GM19023 (cell line): ENCODE measurements at regions not wholly inside any gene's neighbourhood (a gene's known extent, or its start where the extent isn't known, plus 50 kb on each side); places are given as distances from the start of the nearest gene placed in this dataset.

Experiments
- ATAC-seq: cut with Tn5 transposase; IDR thresholded peaks from one replicate; pipeline ENCODE4 v1.9.1; 2021; ENCODE audit warnings: mild to moderate bottlenecking, moderate library complexity; ENCODE audit not compliant: unreplicated experiment

DNA sequence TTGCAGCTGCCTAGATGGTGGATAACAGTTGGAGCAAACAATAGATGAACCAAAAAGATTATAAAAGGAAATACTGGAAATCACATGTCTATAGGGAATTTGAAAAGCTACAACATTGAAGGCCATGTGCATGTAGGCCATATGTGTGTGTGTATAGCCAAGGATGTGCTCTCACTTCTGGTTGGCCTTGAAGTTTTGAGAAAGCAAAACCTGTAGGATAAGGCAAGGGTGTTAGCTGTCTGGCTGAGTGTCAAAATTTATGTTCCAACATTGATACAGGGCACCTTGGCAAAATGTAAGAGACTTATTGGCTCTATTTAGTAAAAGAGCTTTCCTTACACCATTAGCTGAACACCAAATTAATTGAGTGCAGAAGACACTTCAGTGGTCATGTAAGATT lies 1723.6 kb upstream of the PCDH20 start:
- ATAC-seq = no peak

DNA sequence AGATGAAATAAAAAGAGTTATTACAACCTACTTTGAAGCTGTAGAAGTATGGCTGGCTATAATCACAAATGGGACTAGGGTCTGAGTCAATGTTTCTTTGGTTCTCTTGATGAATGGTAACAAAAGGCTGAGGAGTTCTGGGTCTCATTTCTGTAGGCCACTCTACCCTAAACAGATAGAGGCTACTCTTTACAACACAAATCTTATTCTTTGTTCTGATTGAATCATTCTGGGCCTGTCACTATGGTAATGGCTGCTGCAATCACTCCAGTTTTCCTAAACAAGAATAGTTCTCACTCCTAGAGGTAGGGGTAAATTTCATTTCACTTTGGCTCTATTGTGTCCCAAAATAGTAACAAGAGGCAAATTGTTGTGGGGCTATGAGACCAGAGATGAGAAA lies 1714.3 kb upstream of the PCDH20 start:
- ATAC-seq = no peak

DNA sequence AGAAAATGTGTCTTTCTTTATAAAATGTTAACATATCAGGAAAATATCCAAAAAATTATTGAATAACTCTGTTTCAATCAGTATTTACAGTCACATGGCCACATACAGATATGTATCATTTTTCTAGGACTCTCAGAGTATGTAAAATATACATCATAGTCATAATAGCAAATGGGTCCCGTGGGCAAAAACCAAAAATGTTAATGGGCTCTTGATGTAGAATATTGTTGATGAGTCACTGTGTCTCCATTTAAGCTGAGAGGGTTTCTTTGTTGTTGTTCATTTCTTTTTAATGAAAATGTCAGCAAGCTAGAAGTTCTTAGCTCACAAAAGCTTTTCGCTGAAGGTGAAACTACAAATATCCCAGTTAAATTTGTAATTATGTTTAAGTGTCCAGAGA lies 1713.1 kb upstream of the PCDH20 start:
- no peak for ATAC-seq

DNA sequence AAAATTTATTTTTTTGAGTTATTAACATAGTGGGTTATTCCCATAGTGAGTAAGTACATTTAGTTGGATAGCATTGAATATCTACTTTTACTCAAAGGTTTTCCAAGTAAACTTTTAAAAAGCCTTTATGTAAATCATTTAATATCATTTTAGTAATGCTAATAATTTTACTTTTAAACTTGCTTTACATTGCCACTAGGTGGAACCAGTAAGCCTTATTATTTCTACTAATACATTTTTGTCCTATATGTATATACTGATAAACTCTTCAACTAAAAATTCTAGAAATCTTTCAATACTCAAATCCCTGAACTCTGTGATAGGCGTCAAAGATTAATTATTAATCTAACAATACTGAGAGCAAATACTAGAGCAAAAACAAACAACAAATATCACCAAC lies 1709.2 kb upstream of the PCDH20 start:
- no peak for ATAC-seq

DNA sequence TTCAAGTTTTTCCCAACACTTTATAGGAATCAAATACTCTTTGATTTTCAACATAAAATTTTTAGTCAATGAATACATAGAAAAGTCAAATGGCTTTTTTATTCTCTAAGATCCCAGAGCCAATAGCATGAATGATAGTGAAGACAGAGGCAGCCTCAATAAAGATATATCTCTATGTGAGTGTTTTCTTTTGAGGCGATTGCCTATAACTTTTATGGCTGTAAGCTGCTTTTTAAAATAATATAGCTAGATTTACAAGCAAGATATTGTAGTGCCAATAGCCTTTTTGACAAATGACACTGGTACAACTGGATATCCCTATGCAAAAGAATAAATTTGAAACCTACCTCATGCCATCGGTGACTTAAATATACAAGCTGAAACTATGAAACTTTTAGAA lies 1705.2 kb upstream of the PCDH20 start:
- no peak for ATAC-seq

- ATAC-seq = no peak
These were observed 1702.1 kb upstream of the PCDH20 start for GRCh38 chr13:63117710-63118109.

- no peak for ATAC-seq
These were observed 1697.2 kb upstream of the PCDH20 start for GRCh38 chr13:63112799-63113395.

- ATAC-seq = no peak
These were observed 1694.8 kb upstream of the PCDH20 start for GRCh38 chr13:63110466-63110865.

DNA sequence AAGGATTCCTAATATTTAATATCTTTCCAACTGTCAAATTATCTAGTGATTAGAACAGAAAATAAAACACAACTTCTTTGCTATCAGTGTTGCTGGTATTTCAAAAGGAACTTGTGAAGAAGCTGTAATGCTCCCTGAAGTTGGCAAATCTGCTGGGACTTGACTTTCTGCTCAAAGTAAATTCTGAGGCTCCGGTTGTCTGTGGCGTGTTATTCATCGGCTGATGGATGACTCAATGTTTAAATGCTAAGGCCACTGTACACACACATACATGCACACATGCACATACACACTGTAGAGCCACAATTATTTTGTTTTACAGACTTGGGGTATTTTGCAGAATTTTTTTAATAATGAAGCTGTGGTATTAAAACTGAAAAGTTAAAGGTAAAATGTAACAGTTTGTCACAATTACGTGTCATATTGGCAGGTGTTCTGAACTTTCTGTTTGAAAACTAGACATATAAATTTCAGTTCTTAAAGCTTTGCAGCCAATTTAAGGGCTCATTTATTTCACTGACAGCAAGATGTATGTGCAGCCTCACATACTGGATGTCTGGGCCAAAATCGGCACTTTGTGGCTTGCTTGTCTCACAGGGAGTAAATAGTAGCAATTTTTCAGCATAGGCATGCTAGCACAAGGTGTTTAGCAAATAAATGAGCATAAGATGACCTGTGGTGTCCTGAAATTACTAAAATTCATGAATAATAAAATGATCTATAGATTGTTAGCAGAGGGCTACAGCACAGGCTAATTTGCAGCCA lies 1691.7 kb upstream of the PCDH20 start:
- ATAC-seq = no peak

DNA sequence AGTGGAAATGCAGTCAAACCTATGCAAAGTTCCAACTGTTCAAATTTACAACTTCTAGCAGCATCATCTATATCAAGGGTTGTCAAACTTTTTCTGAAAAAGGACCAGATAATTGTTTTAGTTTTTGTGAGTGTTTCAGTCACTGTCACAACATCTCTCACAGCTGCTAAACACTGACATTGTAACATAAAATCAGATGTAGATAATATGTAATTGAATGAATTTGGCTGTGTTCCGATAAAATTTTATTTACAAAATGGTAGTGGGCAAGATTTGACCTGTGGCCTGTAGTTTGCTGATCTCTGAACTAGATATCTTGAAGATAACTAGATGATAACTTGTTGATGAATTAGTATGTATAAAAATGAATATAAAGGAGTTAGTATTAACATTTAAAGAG lies 1679.1 kb upstream of the PCDH20 start:
- ATAC-seq = no peak

- no peak for ATAC-seq
These were observed 1678.3 kb upstream of the PCDH20 start for GRCh38 chr13:63093907-63094469.

DNA sequence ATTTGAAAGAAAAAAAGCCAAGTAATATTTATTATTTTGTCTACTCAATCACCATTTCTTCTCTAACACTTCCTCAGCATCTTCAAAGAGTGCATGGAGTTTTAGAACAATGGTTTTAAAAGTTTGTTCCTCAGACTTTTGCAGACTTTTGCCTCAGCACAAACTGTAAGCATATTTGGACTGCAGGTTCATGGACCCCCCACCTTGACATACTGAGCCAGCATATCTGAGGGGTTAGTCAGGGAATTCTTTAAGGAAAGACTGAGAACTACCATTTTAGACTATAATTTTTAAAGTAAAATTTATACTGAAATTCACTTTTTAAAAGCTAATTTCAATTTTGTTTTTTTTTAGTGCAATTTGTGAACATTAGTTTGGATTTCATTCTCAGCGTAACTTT lies 1676.8 kb upstream of the PCDH20 start:
- ATAC-seq = no peak

DNA sequence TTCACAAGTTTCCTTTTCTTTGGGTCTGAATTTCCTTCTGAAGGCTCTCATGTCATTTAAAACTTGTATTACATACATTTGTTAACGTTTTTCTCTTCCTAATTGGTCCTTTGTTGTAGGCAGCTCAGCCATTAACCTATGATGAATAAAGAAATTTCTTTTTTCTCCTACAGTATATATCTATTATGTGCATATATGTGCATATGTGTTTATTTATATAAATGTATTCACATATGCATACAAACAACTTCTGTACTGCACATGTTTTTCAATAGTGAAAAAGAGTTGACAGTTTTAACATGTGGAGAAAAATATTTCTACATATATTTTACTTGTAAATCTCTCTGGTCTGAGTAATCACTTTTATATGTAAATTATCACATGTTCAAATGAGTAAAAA lies 1674.9 kb upstream of the PCDH20 start:
- no peak for ATAC-seq

DNA sequence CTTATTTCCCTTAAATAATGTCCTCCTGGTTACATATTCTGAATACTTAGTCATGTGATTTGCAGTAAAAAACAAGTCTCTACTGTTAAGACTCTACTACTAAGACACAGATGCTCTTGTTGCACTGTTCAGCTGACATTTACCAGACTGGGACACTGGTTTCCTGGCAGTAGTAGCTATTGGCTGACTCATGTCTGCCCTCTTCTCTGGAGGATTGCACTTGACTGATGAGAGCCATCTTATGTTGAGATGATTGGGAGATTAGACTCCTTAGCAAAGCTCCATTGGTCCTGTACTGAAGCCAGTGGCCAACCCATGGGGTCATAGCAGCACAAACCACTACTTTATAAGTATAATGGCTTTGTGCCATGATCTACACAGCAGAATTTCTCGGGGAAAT lies 1672.6 kb upstream of the PCDH20 start:
- no peak for ATAC-seq

DNA sequence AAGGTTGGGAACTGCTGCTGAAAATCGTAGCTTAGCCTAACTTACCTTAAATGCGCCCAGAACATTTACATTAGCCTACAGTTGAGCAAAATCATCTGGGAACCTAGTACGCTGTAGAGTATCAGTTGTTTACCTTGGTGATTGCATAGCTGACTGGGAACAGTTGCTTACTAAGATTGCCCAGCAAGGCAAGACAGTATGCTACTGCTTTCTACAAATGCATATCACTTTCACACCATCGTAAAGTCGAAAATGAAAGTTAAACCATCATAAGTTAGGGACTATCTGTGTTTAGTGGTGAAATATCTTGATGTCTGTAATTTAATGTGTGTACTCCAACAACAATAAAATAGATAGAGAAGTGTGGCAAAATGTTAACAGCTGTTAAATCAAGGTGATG lies 1670.6 kb upstream of the PCDH20 start:
- ATAC-seq = no peak

DNA sequence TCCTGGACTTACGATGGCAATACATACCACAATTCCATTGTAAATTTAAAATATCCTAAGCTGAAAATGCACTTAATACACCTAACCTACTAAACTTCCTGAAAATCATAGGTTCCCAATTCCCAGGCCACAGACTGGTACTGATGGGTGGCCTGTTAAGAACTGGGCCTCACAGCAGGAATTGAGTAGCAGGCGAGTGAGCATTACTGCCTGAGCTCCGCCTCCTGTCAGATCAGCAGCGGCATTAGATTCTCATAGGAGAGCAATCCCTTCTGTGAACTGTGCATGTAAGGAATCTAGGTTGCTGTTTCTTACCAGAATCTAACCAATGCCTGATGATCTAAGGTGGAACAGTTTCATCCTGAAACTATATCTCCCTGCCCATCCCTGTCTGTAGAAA lies 1670.2 kb upstream of the PCDH20 start:
- no peak for ATAC-seq

- no peak for ATAC-seq
These were observed 1665.9 kb upstream of the PCDH20 start for GRCh38 chr13:63081400-63082014.

DNA sequence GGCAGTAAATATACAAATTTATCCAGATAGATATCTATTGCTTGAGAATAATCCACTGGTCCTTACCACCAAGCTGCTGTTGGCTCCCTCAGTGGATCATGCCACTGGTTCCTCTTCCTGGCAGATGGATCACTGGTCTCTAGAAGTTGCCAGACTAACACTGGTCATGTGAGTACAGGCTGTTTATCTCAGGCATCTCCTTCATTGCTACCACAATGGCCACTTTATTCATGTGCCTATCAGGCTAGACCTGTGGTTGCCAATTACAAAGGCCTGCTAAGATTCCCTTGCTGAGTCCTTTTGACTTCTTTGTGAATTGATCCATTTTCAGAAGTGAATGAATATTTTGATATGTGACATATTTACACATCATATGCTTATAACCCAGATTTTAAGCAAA lies 1659.5 kb upstream of the PCDH20 start:
- ATAC-seq = no peak

GRCh38 chr13:63050287-63050686 lies 1634.6 kb upstream of the PCDH20 start:
- no peak for ATAC-seq

DNA sequence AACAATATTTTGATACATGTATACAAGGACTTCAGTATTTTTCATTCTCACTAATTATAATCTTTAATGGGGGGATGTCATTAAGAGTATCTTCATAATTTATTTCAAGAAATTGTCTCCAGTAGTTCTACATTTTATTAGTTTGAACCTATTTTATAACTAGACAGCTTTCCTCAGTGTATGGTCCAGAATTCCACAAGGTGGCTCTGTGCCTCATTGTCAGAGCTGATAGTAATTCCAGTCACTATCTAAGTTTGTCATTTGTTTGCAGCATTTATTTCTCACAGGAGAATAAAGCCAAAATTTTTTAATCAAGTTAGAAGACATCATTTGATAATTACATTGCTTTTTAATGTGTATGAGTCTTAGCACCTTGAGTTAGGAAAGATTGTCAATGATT lies 1633.0 kb upstream of the PCDH20 start:
- no peak for ATAC-seq

DNA sequence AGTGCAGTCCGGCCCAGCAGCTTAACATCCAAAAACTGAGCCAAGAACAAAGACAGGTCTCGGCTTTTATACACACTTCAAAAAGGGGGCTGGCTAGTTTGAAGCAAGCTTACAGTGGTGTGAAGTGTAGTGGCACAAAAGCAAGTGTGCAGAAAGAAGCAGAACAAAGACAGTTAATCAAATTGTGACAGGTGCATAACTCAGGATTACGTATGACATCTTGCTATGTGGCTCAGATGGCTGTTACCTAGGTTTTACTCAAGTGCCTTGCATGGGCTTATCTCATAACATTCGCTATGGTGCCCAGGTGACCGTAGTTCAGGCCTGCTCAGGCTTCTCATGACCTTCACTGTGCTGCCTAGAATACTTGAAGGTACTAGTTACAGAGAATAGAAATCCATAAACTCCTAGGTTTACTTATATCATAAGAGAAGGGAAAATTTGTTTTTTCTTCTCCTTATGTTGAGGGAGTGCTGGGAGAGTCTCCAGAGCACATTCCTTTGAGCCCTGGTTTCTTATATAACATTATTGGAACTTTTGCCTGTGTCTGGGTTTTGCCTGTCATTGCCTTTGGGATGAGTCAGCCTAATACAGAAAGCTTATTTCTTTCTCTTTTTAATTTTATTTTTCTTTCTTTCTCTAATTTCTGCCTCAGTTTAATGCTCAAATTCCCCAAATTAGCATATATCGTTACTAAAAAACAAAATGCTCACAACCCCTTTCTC lies 1629.1 kb upstream of the PCDH20 start:
- no peak for ATAC-seq
